ENCODE measurements at regions not wholly inside any gene's neighbourhood (a gene's known extent, or its start where the extent isn't known, plus 50 kb on each side); places are given as distances from the start of the nearest gene placed in this dataset.
"Not testable (repeated sequence)": the region's sequence is repeated elsewhere in the genome, so short reads cannot be mapped to it uniquely, and the experiment has no call there.

DNA sequence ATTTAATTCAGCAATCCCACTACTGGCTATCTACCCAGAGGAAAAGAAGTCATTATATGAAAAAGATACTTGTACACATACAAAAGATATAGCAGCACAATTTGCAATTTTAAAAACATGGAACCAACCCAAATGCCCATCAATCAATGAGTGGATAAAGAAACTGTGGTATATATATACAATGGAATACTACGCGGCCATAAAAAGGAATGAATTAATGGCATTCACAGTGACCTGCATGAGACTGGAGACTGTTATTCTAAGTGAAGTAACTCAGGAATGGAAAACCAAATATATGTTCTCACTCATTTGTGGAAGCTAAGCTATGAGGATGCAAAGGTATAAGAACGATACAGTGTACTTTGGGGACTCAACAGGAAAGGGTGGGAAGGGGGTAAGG lies 102.8 kb upstream of the KCNMA1 start:
- DNase-seq (ENCODE audit: low read depth in 2 of 2): not testable (repeated sequence)

DNA sequence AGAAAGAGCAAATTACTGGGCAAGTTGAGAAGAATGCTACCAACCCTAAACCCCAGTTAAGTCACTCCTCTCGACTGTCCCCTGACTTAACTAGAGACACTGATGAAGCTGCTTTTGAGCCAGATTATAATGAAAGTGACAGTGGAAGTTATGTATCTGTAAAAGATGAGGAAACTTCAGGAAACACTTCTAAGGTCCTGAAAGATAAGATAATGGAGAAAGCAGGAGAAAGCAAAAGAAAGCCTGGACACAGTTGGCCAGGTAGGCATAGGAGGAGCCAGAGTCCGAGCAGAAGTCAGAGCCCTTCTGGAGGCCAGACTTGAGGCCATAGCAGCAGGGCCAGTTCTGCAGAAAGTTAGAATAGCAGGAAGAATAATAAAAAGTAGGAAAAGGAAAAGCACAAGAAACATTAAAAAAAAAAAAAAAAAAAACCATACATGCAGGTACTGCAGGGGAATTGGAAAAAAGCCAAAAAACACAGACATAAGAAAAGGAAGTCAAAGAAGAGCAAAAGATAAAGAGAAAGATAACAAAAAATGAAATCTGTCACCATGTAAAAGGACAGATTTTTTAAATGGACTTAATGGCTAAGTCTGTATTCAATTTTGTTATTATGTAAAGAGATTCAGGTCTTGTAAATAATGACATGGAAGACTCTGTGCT lies 101.0 kb upstream of the KCNMA1 start:
- no peak for DNase-seq (ENCODE audit: low read depth in 2 of 2)

DNA sequence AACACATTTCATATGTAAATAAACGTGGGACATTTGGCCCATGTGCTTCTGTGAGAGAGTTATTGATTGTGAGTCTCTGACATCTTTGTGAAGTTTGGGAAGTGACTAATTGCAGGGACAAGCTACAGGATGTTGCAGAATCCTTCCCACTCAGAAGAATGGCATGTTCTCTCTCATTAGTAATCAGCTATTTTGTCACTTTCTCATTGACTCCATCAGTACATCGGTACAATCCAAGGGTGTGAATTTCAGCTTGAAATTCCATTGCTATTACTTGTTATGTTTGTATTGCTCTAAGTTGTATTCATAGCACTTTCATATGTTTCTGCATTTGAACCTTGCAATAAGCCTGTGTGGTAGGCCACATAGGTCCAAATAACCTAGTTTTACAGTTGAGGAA lies 100.0 kb upstream of the KCNMA1 start:
- DNase-seq (ENCODE audit: low read depth in 2 of 2): no peak

DNA sequence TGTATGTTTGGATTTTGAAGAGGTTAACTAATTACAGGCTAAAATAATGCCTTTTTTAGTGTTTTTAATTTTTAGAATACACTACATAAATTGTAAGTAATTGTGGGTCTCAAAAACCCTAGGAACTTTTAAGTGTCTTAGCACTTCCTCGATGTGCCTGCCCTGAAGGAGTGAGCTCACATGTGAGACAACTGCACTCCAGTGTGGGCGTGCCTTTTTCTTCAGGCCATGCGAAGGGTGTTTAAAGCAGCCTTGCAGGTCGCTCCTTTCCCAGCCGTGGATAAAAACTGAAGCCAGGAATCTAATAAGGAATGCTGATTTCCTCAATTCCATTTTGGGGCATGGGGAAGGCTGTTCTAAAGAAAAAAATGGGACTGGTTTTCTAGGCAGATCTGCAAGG lies 97.5 kb upstream of the KCNMA1 start:
- not testable (repeated sequence) for DNase-seq (ENCODE audit: low read depth in 2 of 2)

DNA sequence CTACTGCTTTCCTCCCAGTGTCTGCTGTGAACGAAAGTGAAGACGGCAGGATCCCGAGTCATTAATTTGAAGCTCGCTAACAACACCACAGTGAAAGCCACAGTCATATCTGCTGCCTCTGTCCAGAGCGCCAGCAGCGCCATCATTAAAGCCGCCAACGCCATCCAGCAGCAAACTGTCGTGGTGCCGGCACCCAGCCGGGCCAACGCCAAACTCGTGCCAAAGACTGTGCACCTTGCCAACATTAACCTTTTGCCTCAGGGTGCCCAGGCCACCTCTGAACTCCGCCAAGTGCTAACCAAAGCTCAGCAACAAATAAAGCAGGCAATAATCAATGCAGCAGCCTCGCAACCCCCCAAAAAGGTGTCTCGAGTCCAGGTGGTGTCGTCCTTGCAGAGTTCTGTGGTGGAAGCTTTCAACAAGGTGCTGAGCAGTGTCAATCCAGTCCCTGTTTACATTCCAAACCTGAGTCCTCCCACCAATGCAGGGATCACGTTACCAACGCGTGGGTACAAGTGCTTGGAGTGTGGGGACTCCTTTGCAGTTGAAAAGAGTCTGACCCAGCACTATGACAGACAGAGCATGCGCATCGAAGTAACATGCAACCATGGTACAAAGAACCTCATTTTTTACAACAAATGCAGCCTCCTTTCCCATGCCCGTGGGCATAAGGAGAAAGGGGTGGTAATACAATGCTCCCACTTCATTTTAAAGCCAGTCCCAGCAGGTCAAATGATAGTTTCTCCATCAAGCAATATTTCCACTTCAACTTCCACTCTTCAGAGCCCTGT lies 94.8 kb upstream of the KCNMA1 start:
- no peak for DNase-seq (ENCODE audit: low read depth in 2 of 2)

DNA sequence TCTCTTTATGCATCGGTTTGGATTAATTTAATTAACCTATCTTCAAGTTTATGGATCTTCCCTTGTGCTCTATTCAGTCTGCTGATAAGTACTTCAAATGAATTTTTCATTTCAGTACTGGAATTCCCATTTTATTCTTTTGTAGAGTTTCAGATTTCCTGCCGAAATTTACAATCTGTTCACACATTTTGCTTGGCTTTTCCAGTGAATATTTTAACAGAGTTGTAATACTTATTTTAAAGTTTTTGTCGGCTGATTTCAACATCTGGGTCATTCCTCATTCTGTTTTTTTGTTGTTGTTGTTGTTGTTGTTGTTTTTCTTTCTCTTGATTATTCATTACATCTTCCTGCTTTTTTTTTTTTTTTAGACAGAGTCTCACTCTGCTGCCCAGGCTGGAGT lies 89.9 kb upstream of the KCNMA1 start:
- no peak for DNase-seq (ENCODE audit: low read depth in 2 of 2)

DNA sequence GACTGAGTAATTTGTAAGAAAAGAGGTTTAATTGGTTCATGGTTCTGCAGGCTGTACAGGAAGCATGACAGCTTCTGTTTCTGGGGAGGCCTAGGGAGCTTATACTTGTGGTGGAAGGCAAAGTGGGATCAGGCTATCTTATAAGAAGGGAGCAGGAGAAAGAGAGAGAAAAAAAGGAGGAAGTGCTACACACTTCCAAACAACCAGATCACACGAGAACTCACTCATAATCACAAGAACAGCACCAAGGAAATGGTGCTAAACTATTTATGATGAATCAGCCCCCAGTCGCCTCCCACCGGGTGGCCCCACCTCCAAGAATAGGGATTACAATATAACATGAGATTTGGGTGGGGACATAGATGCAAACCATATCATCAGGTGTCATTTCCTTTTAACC lies 89.1 kb upstream of the KCNMA1 start:
- no peak for DNase-seq (ENCODE audit: low read depth in 2 of 2)

DNA sequence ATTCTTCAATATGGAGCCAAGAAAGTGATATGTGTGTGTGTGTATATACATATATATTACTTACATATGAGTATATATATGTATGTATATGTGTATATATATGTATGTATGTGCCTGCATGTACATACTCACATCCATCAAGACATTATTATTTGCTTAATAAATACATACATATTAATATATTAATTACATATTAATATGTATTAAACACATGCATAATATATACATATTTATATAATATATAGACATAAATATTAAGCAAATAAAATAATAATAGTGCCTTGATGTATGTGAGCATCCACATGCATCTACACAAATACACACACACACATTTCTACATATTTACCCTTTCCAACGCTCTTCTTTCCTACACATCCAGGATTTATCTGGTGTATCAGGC lies 88.7 kb upstream of the KCNMA1 start:
- DNase-seq (ENCODE audit: low read depth in 2 of 2): no peak

DNA sequence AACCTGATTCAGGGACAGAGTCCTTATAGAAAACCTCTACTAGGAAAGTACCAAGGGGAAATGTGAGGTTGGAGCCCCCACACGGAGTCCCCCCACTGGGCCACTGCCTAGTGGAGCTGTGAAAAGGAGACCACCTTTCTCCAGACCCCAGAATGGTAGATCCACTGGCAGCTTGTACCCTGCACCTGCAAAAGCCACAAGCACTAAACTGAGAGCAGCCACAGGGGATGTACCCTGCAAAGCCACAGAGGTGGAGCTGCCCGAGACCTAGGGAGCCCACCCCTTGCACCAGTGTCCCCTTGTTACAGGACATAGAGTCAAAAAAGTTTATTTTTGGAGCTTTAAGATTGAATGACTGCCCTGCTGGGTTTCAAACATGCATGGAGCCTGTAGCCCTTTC lies 87.2 kb upstream of the KCNMA1 start:
- DNase-seq (ENCODE audit: low read depth in 2 of 2): no peak

DNA sequence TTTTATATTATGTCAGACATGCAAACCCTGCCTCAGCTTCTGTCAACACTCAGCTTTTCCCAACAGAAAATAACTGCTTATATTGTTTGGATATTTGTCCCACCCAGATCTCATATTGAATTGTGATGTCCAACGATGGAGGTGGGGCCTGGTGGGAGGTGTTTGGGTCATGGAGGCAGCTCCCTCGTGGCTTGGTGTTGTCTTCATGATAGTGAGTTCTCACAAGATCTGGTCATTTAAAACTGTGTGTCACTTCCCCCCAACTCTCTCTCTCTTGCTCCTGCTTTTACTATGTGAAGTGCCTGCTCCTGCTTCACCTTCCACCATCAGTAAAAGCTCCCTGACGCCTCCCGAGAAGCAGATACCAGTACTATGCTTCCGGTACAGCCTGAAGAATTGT lies 85.8 kb upstream of the KCNMA1 start:
- no peak for DNase-seq (ENCODE audit: low read depth in 2 of 2)

DNA sequence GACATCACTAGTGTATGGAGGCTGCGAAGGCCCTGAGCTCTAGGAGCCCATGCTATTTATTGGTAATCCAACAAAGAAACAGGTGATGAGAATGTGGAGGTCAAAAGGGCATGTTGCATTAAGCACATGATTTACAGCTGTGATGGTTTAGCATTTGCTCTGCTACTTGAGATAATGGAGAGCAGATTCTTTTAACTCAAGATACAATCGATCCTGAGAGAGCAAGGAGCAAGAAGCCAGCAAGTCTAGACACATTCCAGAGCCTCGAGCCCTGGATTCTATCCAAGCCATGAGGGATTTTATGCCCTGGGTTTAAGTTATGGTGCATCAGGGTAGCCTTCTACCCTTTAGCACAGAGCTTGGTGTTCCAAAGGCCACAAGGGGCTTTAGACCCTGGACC lies 85.3 kb upstream of the KCNMA1 start:
- DNase-seq (ENCODE audit: low read depth in 2 of 2): not testable (repeated sequence)

DNA sequence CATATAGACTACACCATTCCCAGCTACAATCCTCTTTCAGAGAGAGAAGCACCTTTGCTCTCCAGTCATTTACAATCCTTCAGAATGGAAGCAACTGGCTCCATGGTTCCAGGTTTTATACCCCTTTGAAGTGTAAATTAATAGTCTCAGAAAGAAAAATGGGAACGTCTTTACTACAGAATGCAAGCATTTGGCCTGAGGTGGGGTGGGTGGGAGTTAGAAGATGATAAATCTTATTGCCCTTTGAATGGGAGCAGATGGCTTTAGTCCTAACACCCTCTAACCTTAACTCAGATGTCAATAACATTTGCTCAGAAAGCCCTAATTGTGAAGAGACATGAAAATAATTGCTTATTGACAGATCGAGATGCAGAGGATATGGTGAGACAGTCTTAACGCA lies 84.2 kb upstream of the KCNMA1 start:
- DNase-seq (ENCODE audit: low read depth in 2 of 2): no peak

DNA sequence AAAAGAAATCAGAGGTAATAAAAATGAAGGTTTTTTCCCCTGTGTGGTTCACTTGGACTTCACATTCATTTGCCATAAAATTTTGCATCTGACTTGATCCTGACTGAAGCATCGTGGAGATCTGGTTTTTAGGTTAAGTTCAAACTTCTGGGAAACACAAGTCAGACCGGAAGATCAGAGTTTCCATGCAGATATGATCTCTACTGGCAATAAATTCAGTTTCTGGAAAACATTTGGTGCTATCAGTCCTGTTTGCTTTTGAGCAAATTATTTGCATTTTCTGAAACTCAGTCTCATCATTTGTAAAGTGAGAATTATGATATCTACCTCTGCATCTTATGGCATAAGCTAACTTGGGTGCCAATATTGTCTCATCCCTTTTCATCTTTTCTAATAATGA lies 81.3 kb upstream of the KCNMA1 start:
- no peak for DNase-seq (ENCODE audit: low read depth in 2 of 2)

DNA sequence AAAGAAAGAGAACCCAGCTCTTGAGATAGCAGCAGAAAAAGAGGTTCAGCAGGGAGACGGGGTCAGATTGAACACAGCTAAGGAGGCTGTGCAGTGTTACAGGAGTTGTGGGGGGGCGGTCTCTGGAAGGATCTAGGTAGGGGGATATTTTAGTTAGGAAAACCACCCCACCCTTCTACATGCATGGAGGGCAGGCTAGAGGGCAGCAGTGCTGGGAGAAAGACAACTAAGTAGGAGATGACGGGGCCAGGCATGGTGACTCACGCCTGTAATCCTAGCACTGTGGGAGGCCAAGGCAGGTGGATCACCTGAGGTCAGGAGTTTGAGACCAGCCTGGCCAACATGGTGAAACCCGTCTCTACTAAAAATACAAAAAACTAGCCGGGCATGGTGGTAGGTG lies 80.7 kb upstream of the KCNMA1 start:
- DNase-seq (ENCODE audit: low read depth in 2 of 2): not testable (repeated sequence)

DNA sequence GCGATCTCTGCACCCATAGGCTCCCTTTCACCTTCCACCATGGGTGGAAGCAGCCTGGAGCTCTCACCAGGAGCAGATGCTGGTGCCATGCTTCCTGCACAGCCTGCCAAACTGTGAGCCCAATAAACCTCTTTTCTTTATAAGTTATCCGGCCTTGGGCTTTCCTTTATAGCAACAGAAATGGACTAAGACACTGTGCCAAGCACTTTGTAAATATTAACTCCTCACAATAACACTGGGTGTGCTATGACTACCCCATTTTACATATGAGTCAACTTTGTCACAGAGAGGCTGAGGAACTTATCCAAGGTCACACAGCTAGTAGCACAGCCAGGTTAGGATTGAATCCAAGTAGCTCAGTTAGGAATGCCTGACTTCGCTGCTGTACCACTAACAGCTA lies 79.7 kb upstream of the KCNMA1 start:
- no peak for DNase-seq (ENCODE audit: low read depth in 2 of 2)

DNA sequence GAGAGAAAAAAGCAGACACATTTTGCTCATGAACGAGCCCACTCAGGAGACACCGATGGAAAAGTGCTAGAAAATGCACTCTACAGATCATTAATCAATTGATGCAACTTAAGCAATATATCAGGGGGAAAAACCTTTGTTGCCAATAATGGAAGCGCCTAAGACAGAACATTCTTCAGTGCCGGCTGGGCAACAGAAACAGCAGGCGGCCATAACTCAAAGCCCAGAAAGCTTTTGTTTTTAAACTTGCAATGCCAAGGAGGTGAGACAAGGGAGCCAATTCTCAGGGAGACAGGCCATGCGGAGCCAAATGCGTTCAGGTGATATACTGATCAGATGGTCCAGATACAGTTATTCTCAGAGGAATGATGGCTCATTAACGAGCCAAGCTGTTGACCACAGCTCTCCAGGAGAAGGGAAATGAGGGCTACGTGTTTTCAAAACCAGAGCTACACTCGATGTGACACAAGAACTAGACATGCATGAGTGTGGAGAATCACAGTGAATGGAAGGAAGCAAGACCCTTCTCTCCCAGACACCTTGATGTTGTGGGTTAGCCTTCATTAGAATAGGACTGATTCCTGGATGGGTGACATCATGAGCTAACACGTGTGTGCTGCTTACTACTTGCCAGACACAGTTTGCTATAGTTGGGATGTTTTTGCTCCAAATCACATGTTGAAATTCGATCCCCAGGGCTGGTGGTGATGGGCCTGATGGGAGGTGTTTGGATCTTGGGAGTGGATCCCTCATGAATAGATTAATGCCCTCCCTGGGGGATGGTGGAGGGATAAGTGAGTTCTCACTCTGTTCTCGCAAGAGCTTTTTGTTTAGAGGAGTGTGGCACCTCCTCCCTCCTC lies 79.1 kb upstream of the KCNMA1 start:
- DNase-seq (ENCODE audit: low read depth in 2 of 2): no peak

DNA sequence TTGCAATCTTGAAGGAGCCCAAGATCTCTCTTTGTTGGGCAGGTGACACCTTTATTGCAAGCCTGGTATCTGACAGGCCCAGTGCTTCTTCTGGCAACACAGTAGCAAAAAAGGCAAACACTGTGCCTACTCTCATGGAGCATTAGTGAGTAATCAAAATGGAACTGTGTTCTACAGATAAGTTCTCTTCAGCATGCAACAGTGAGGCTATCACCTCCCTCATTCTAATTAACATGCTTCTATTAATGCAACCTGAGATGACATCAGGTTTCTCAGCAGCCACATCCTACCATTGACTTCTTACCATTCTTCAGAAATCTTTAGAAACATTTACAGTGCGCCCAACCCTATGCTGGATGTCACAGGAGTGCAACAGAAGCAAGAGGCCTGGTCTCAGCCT lies 77.9 kb upstream of the KCNMA1 start:
- no peak for DNase-seq (ENCODE audit: low read depth in 2 of 2)

DNA sequence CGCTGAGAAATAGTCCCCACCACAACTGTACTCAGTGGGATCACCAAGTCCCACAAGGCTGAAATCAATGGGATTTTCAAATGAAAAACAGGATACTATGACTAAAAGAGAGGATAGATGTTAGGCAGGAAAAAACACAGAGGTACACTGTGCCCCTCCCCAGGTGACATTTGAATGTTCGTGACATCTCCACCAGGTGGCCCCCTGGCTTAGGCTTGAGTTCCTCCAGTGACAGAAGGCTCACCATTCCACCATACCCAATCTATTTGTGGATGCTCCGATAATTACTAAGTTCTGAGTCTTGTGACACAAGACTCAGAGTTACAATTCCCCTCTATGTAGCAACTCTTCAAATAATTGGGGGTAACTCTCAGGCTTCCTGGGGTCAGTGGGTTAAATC lies 77.5 kb upstream of the KCNMA1 start:
- no peak for DNase-seq (ENCODE audit: low read depth in 2 of 2)

DNA sequence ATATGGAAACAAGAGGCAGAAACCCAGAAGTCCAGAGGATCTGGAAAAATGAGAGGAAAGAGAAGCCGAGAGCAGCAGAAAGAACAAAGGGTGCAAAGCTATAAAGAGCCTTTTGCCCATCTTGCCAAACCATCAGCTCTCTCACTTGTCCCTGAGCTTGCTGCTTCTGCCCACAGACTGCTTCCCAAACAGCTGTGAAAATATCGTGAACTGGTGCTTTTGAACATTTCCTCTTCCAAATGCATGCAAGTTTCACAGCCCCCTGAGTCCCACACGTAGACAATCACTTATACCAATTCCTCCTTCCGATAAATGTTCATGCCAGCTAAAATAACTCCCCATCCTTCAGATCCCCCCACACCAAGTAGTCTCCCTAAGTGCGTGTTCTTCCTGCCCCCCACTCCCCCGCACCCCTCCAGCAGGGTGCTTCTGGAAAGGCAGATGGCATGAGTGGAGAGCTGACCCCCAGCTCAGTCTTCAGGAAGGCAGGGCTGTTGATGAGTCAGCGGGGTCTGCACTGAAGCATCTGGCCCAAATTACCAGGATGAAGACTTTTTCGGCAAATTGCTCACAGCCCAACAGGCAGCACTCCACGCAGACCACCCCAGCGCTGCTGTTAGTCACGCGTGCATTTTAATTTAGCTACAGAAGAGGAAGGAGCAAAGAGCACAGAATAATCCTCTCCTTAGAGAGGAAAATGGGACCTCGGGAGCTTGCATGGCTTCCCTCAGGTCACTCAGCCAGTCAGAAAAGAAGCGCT lies 76.1 kb upstream of the KCNMA1 start:
- no peak for DNase-seq (ENCODE audit: low read depth in 2 of 2)

DNA sequence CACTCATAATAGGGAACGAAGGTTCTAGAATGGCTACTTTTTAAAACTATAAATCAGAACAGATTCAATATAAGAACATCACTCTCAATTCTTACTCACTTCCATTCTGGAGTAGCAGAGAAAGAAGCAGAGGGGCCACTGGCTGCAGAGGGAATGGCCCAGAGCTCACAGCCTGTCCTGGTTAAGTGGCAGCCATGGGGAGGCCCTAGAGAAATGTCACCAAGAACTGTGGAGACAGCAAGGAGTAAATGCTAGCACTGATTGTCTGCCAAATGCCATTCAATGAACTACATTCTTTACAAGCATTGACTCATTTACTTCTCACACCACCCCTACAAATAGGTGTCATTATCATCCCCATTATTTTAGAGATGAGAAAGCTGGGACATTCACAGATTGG lies 74.6 kb upstream of the KCNMA1 start:
- DNase-seq (ENCODE audit: low read depth in 2 of 2): no peak

DNA sequence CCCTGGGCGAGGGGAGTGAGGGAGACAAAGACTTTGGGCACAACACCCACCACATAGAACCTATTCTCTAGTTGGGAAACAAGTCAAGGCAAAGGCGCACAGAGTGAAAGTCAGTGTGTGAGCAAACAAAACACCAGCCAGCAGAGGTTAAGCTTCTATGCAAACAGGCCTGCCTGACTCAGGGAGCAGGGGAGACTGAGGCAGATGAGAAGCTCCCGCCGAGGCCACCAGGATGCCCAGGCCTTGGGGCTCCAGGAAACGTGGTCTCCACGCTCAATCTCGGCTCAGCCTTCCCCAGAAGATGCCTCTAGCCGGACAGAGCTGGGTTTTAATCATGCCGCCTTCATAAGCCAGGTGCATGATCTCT lies 74.1 kb upstream of the KCNMA1 start:
- DNase-seq (ENCODE audit: low read depth in 2 of 2): no peak

Measured in stimulated activated CD4-positive, alpha-beta T cell treated with anti-CD3 and anti-CD28 coated beads, Interleukin-1b, Interleukin-23, amount 100 ng/mL, for 4 hours (primary cell).